Body of pancreas (tissue), 4 donors: ENCODE measurements at regions not wholly inside any gene's neighbourhood (a gene's known extent, or its start where the extent isn't known, plus 50 kb on each side); places are given as distances from the start of the nearest gene placed in this dataset.

Source experiments
- POLR2A ChIP-seq, 3 donors: fragments of 450-650 bp; IDR thresholded peaks; one replicate each; pipeline ENCODE4 v1.6.1; 2016; ENCODE audit warnings: antibody characterized with exemption in 3 of 3, mild to moderate bottlenecking in 2 of 3
- TF ChIP-seq, protein P1 (sequence below), 7 experiments: fragments of 450-650 bp in 4 of 7; fragments of 200-600 bp in 3 of 7; sonication (generic) in 3 of 7; IDR thresholded peaks; one replicate each; pipeline ENCODE4 v1.5.1; 2016 to 2019; ENCODE audit warnings: antibody characterized with exemption in 7 of 7

GRCh38 chr4:128527946-128528576, 240.4 kb upstream of the PGRMC2 start:
- TF ChIP-seq, protein P1, sequence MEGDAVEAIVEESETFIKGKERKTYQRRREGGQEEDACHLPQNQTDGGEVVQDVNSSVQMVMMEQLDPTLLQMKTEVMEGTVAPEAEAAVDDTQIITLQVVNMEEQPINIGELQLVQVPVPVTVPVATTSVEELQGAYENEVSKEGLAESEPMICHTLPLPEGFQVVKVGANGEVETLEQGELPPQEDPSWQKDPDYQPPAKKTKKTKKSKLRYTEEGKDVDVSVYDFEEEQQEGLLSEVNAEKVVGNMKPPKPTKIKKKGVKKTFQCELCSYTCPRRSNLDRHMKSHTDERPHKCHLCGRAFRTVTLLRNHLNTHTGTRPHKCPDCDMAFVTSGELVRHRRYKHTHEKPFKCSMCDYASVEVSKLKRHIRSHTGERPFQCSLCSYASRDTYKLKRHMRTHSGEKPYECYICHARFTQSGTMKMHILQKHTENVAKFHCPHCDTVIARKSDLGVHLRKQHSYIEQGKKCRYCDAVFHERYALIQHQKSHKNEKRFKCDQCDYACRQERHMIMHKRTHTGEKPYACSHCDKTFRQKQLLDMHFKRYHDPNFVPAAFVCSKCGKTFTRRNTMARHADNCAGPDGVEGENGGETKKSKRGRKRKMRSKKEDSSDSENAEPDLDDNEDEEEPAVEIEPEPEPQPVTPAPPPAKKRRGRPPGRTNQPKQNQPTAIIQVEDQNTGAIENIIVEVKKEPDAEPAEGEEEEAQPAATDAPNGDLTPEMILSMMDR (IDR thresholded peaks at IDR 0.05) = no peak
- no peak for TF ChIP-seq POLR2A (IDR thresholded peaks at IDR 0.05)
